Stimulated activated CD8-positive, alpha-beta memory T cell treated with anti-CD3 and anti-CD28 coated beads, Interleukin-15, amount 100 ng/mL, for 4 hours (primary cell): ENCODE measurements at regions not wholly inside any gene's neighbourhood (a gene's known extent, or its start where the extent isn't known, plus 50 kb on each side); places are given as distances from the start of the nearest gene placed in this dataset.

Source experiments
- DNase-seq, 2 donors: peaks; one replicate each; pipeline ENCODE4 v3.0.0-alpha.2; 2020; ENCODE audit warnings: low read depth in 2 of 2

DNA sequence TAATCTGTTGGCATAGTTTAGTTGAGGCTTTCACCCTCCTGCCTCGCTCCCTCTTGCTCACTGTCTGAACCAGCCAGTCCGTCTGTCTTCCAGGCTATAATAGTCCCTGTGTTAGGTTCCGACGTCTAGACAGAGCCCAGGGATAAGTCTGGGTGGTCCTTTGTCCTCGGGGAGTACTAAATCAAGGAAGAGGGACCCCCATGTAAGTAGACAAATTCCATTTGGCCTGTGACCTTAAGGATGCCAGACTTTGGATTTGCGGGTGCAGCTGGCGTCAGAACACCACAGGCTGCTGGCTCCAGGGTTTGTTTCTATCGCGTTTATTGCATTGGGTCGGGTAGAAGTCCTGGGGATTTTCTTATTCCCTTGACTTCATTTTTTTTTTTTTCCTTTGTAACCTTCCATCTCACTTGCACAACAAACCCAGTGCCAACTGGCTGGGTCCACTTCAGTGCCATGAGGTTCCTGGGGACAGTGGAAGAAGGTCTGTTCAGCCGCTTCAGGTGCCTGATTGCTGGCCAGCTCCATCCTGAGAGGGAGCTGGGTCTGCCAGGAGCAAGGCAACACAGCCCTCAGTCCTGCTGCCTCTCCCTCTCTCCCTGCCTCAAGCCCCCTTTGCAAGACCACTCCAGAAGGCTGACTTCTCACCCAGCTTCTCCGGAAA is 95.4 kb upstream of the KLHL25 start:
- no peak for DNase-seq

DNA sequence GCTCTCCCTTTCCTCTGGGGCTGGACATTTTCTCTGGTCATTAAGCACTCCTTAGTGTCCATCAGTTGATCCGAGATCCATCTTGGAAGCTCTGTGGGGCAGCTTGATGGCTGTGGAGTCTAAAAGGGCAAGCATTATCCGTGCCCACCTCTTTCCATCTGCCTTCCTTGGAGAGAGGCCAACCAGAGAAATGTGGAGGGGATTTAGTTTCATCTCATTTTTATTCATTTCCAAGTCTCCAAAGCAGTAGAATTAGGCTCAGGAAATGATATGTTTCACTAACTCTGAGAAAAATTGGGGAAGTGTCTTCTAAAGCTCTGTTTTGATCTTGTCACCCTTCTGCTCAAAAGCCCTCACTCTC is 95.9 kb upstream of the KLHL25 start:
- DNase-seq, result no peak

DNA sequence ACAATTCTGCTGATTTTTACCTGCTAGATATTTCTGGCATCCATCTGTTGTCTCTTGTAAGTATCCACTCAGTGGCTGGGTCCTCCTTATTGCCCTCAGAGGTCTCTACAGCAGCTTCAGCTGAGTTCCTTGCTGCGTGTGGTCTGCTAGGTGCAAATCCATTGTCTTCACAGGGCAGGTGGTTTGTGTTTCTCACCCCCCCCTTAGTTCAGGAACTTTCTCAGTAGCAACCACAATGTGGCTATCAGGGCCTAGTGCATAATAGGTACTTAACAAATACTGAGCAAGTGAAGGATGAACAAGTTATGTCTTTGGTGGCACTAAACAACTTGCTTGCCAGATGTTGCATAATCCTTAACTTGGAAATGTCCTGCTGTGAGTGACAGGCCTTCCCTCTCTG is 96.7 kb upstream of the KLHL25 start:
- DNase-seq, result no peak

DNA sequence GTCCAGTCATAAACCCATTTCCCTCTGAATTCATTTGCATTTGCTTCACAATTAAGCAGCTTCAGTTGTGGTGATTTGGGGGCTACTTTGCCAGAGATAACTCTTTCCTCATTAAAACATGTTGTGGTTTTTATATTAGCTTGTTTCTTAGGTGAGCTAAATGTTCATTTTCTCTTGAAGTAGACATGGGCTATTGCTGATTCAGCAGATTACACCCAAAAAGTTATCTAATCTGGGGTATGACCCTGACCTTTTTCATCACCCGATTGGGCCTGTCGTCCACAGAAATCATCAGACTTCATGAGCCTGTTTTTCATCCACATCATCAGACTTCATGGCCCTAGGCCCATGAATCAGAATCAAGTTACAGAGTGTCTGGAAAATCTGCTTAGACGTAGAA is 97.5 kb upstream of the KLHL25 start:
- DNase-seq, result no peak

DNA sequence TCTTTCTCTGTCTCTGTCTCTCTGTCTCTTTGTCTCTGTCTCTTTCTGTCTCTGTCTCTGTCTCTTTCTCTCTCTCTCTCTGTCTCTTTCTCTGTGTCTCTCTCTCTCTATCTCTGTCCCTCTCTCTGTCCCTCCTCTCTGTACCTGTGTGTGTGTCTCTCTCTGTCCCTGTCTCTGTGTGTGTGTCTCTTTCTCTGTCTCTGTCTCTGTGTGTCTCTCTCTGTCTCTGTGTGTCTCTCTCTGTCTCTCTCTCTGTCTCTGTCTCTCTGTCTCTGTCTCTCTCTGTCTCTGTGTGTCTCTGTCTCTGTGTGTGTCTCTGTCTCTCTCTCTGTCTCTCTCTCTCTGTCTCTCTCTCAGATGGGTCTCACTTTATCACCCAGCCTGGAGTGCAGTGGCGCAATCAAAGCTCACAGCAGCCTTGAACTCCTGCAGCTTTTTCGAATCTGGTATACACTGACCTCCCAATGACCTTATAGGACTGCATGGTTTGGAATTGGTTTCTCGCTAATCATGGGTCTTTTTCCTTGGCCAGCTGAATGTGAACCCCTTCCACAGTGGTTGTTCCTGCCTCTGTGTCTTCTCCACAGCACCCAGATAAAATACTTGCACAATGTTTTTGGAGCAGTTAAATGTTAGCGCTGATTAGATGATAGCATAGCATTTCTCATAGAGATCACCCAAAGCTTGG is 102.6 kb upstream of the KLHL25 start:
- no peak for DNase-seq

DNA sequence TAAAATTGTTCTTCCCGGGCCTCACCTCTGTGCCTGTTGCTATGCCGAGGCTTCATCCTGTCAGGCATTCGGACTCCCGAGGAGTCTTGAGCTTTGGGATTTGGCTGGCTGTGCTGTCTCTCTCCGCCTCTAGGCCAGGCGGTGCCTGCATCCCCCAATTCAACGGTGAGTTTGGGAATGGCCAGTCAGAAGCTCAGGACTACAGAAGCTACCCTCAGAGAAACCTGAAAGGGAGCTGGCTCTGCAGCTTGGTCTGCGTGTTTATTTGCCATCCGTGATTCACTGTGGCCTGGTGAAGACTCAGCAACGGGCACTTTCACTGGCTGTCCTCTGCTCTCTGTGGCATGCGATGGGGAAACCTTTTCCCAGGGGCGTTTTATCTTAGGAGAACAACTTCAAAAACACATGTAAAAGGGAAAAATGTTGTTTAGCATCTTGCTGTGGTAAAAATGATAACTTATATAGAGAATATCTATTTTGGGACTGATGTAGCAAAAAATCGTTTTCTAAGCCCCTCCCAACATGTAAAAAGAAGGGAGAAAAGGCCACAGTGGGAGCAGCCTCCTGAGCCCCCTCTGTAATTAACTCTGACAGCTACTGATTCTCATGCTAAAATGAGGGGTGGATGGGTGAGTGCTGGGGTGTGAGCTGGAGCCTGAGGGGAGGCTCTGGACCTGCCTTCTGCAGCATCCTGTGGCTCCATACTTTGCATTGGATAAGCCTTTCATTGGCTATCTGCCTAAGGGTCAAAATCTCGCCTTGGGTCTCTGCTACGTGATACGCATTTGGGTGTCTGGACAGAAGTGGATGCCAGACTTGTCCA is 103.4 kb upstream of the KLHL25 start:
- DNase-seq, result no peak

DNA sequence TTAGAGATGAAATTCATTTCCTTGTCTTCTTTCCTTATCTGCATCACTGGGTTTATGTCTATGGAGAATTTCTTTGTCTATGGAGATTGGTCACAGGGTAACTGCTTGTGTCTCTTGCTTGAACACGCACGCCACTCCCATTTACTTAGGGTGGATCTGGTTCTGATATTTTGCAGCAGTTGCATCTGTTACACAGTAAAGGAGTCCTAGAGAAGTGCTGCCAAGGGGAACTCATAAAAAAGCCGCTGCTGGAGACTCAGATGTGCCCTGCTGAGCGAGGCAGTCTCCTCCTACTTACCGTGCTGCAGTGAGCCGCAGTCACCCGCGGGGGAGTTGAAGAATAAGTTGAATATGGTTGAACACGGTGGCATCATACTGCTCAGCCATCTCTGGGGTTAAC is 105.2 kb upstream of the KLHL25 start:
- no peak for DNase-seq

DNA sequence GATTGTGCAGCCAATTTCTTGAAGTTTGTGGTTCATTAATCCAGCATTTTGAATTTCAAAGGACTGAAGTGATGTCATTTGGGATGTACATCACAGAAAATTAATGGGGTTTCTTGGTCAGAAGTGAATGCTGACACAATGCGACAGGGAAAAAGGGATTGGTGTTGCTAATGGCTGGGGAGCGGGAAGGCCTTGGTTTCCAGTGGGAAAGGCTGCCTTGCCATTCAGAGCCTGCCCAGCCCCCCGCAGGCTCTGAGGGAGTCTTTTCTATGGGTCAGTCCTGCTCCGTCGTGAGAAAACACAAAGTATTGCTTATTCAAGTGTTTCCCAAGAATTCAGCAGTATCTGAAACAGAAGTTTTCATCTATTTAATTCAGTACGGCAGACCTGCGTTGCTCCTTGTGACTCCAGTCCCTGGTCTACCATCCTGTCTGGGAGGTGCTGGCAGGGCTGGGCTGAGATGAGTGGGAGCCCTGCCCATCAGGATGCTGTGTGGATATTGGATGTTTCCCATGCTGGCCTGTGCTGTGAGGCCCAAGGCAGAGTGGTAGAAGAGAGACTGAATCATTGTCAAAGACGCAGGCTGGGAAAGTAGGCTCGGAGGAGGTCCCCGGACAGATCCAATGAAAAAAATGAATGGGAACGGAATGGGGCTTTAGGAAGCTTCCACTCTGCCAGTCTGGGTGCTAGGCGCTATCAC is 111.2 kb upstream of the KLHL25 start:
- DNase-seq, result no peak

DNA sequence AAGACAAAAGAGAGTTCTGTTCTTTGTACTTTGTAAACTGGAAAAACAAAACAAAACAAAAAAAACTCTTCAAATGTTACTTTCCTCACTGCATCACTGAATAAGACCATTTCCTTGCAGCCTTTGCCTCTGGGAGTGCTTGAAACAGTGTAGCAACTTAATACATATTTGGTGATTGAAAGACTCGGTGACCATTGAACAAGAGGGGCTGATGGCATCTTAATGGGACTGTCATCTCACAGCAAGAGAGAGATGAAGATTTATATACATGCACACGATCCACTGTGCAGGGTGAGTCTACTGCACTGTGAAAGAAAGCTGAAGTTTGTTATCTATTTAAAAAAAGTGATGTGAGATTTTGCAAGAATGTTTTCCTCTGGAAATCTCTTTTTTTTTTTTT is 111.9 kb upstream of the KLHL25 start:
- DNase-seq, result no peak

DNA sequence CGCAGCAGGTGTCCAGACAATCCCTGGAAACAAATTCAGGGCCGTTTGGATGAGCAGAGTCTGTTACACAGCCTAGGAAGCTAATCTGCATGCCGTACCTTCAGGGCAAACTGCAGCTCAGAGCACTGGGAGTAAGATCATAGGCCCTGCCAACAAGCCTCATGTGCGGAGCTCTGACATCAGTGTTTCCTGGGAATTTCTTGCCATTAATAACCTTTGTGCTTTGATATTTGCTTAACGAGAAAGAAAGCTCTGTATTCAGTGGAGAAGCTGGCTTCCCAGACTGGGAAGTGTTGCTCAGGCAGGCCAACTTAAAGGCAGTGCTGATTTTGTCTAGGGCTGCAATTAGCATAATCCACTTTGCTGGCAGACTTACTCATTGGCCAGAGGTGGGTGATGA is 116.1 kb upstream of the KLHL25 start:
- DNase-seq, result no peak

DNA sequence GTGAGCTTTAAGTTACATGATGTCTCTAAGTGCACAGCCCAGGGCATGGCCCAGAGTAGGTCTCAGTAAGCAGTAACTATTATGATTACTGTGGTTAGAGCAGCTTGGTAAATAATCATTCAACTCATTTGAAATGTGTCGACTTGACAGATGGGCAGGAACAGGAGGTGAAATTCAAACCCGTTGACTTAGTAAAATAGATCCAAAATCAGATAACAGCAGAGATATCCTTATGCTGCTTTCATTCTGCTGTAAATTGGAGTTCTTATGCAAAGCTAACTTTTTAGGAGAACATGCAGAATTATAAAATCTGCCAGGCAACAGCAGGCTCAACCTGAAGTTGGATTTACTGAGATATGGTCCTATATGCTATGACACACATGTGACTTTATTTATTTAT is 118.7 kb upstream of the KLHL25 start:
- no peak for DNase-seq

DNA sequence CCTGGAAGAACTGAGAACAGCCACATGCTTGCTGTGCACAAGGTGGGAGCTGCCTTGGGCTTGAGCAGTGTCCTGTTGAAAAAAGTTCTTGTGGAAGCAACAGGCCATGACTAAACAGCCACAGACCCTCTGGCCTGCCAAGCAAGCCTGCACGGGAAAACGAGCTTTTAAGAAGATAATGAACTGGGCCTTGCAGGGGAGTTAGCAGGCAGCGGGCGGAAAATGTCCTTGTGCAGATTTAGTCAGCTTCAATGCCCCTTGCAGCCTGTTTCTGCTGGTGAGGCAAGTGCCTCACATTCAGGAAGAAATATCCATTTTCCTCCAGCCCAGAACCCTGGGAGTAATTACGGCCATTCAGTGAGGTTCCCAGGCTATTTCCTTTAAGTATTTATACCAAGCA is 126.2 kb upstream of the KLHL25 start:
- no peak for DNase-seq

DNA sequence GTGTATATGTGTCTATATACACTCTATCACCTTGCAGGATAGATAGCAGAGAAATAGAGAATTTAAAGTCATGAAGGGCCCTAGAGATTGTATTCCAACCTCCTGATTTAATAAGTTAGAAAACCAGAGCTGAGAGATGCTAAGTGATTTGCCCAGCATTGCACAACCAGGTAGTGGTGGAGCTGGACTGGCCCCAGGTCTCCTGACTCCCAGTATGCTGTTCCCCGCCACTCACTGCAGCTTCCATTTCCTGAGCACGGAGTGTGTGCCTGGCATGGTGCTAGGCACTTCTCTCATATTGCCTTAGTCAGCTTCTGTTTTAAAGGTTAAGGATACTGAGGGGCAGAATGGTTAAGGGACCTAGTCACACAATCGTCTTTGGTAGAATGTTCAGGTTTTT is 129.4 kb upstream of the KLHL25 start:
- no peak for DNase-seq

DNA sequence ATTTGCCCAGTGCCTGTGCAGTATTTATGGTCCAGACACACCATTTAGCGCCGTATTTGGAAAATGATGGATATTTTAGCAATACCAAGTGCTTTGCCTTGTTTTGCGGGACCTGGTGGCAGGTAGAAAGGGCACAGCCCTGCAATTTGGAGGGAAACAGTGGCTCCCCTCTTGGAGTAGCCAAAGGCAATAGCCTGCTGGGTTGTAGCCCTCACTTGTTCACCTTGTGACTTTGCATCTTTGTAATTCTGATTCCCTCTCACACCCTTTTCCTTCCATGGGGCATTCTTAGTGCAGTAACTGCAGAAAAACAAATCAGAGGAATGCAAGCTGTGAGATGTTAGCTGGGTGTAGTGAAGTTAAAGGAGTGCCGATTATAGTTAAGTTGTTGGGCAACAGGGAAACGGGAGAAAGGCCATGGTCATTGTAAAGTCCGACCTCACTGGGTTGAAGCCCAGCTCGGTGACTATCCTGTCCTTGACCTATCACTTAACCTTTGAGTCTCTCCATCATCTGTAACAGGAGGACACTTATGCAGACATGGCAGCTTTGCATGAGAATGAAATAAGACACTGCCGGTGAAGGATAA is 131.0 kb upstream of the KLHL25 start:
- DNase-seq, result no peak

DNA sequence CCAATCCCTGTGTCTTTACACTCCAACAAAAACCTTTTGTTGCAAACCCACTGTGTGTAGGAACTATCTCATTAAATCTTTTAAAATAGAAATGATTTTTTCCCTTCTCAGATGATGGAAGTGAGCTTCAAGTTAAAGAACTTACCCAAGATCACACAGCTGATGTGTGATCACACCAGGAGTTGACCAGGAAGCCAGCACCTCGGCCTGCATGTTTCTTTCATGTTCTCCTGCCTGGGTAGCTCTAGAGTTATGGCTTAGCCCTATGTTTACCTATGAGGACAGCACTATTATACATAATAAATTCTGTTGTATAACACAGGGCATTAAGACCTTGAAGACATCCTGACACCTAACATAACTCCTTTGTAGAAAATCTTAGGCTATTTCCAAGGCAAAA is 132.1 kb upstream of the KLHL25 start:
- DNase-seq, result no peak

DNA sequence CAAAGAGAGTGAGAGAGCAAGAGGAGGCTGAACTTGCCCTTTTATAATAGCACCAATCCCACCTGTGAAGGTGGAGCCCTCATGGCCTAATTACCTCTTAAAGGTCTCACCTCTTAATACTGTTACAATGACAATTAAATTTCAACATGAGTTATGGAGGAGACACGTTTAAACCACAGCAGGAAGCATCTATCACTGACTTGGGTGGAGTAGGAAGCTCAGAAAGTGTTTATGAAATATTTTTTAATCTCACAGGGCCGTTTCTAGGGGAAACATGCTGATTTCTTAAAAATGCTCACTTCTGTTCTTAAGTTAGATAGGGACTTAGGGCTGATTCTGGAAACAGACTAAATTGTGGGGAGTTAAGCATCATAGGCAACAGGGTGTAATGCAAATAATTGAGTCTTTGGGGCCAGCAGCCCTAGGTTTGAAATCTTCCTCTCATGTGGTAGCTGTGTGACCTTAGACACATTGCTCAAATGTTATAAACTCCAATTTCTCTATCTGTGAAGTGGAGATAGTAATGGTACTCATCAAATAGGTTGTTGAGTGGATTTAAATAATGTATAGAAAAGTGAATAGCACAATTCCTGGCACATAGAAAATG is 133.3 kb upstream of the KLHL25 start:
- DNase-seq, result no peak

DNA sequence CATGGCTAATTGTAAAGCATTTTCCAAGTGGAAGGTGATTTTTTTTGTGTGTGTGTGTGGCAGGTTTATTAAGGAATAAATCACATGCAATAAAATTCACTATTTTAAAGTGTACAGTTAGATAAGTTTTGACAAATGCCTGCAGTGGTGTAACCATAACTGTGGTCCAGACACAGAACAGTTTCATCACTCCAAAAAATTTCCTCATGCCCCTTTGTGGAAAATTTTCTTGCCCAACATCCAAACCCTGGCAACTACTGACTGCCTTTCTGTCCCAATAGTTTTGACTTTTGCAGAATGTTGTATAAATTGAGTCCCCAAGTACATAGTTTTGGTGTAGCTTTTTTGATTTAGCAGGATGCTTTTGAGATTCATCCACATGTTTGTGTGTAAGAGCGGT is 135.1 kb upstream of the KLHL25 start:
- DNase-seq, result no peak

DNA sequence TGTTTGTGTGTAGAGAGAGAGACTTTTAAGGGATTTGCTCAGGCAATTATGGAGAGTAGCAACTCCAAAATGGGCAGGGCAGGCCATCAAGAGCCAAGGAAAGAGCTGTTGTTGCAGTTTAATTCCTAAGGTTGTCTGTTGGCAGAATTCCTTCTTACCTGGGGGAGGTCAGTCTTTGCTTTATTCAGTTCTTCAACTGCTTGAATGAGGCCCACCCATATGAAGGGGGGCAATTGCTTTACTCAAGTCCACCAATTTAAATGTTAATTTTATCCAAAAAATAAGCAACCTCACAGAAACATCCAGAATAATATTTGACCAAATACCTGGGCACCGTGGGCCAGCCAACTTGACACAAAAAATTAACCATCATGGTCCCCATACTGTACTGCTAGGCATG is 137.7 kb upstream of the KLHL25 start:
- no peak for DNase-seq

DNA sequence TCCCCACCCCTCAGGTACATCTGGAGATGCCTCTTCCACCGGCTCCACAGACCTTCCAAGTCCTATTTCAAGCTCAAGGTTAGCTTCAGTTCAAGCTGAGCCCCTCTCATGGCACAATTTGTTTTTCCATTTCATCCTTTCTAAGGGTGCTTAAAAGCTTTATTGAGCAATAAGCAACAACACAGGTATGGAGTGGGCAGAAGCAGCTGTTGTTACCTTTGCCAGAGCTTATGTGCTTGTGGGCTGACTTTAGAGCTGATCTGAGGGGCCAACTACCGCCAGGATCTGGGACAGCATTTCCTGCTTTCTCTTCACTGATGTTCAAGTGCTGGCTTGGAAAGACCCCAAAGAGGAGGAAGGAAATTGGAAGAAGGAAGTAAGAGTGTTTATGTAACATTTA is 140.0 kb upstream of the KLHL25 start:
- no peak for DNase-seq

DNA sequence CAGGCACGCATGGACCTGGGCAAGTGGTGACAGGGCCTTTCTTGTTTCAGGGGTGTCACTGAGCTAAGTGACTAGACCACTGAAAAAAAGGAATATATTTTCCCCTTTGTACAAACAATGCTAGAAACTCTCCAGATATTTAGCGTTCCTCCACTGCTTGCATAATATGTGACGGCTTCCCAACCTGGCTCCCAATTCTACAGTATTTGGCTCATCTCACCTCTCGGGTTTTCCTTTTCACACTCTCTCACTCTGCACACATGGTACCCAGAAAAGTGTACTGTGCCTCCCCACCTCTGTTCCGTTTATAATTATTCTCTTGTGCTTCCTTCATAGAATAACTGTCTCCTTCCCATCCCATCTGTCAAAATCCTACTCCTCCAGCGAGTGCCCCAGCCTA is 140.5 kb upstream of the KLHL25 start:
- DNase-seq, result no peak

DNA sequence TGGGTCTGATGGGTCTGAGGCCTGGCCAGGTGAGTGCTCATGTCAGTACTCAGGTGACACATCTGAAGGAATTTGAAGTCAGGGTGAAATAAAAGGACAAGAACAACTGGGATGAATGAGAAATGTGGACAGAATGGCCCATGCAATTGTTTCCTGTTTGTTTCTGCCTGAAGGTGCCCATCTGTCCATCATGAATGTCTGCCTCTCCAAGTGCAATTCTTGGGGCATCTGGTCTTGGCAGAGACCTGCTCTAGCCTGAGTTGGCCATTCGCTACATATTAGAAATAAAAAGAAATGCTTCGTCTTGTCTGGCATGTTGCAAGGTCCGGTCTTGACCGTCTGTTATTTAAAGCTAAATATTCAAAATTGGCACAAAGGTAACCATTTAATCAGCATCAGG is 142.0 kb upstream of the AGBL1 start:
- no peak for DNase-seq
